ENCODE measurements at regions not wholly inside any gene's neighbourhood (a gene's known extent, or its start where the extent isn't known, plus 50 kb on each side); places are given as distances from the start of the nearest gene placed in this dataset.

DNA sequence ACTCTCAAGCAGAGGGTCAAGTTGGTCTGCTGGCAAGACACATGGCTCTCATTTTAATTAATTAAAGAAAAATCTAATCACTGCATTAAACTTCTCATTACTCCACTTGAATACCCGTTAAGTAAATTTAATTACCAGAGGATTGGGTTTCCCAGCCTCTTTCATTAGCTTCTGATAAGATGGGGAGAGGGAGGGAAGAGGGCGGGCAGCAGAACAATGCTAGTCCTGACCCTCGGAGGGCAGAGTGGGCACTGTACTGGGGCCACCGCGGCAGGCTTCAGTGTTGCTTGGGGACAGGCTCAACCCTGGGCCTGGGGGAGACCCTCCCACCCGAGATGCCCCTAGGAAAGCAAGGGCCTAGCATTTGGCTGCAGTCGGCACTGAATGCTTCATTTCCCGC is 55.6 kb upstream of the LINGO1 start:
- ChIA-PET POLR2A (no interaction called here), CTCF (no interaction called here)
- TF ChIP-seq TARDBP (IDR thresholded peaks at IDR 0.05) (no peak), NFRKB (IDR thresholded peaks at IDR 0.05) (no peak), BHLHE40 (IDR thresholded peaks at IDR 0.05; ENCODE audit: borderline replicate concordance) (no peak), SUZ12 (IDR thresholded peaks at IDR 0.05) (no peak), FOXA1 (IDR thresholded peaks at IDR 0.05) (no peak), CTBP1 (IDR thresholded peaks at IDR 0.05; ENCODE audit: borderline replicate concordance) (no peak), LEF1 (IDR thresholded peaks at IDR 0.05; ENCODE audit: borderline replicate concordance) (no peak), ELF4 (IDR thresholded peaks at IDR 0.05) (no peak), HDGF (IDR thresholded peaks at IDR 0.05; ENCODE audit: borderline replicate concordance) (no peak), SP1 (IDR thresholded peaks at IDR 0.05) (no peak), ARNT (IDR thresholded peaks at IDR 0.05) (no peak), ZNF384 (IDR thresholded peaks at IDR 0.05) (no peak), L3MBTL2 (conservative IDR thresholded peaks at IDR 0.05) (no peak), FOXK2 (IDR thresholded peaks at IDR 0.05) (no peak), FOXM1 (IDR thresholded peaks at IDR 0.05; ENCODE audit: borderline replicate concordance) (no peak)
- TF ChIP-seq, protein P1, sequence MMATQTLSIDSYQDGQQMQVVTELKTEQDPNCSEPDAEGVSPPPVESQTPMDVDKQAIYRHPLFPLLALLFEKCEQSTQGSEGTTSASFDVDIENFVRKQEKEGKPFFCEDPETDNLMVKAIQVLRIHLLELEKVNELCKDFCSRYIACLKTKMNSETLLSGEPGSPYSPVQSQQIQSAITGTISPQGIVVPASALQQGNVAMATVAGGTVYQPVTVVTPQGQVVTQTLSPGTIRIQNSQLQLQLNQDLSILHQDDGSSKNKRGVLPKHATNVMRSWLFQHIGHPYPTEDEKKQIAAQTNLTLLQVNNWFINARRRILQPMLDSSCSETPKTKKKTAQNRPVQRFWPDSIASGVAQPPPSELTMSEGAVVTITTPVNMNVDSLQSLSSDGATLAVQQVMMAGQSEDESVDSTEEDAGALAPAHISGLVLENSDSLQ (IDR thresholded peaks at IDR 0.05), result no peak
- no peak for DNase-seq (ENCODE audit: extremely low spot score)

GRCh38 chr15:77685082-77685815 is 52.5 kb upstream of the LINGO1 start:
- TF ChIP-seq FOXK2 (IDR thresholded peaks at IDR 0.05) (no peak), SP1 (IDR thresholded peaks at IDR 0.05) (no peak), BHLHE40 (IDR thresholded peaks at IDR 0.05; ENCODE audit: borderline replicate concordance) (no peak), ARNT (IDR thresholded peaks at IDR 0.05) (no peak), CTBP1 (IDR thresholded peaks at IDR 0.05; ENCODE audit: borderline replicate concordance) (no peak), FOXM1 (IDR thresholded peaks at IDR 0.05; ENCODE audit: borderline replicate concordance) (no peak), FOXA1 (IDR thresholded peaks at IDR 0.05) (no peak), HDGF (IDR thresholded peaks at IDR 0.05; ENCODE audit: borderline replicate concordance) (no peak), TARDBP (IDR thresholded peaks at IDR 0.05) (no peak), LEF1 (IDR thresholded peaks at IDR 0.05; ENCODE audit: borderline replicate concordance) (no peak), ELF4 (IDR thresholded peaks at IDR 0.05) (no peak), SUZ12 (IDR thresholded peaks at IDR 0.05) (no peak), L3MBTL2 (conservative IDR thresholded peaks at IDR 0.05) (no peak), ZNF384 (IDR thresholded peaks at IDR 0.05) (no peak)
- ChIA-PET CTCF (no interaction called here), POLR2A (no interaction called here)
- DNase-seq (ENCODE audit: extremely low spot score), result no peak

DNA sequence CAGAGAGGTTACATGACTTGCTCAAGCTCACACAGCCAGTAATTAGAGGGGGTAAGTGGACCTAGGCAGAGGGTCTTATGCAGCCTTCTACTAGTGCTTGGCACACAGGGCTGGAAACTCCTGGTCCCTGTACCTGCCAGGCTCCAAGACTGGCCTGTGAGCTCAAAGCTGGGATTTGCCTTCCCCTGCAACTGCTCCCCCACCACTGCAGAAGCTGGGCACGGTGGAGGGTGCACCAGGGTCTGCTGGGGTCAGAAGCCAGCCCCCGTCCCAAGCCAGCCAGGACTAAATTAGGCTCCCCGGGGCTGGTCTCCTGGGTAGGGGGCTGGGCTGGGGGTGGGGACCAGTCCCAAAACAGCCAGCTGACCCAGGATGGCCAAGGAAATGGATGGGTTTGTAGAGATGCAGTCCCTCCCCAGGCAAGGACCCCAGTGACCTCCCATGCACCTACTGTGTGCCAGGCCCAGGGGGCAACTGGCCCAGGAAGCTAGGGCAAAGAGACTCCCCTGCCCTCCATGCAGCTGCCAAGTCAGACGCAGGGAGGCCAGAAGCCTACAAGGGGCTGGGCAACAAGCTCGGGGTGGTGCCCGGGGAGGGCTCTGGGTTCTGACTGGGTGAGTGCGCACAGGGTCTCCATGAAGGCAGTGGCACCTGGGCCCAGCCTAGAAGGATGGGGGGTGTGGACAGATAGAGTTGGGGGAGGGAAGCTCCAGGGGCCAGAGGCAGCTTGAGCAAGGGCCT is 51.8 kb upstream of the LINGO1 start:
- DNase-seq (ENCODE audit: extremely low spot score), result no peak
- ChIA-PET CTCF (no interaction called here), POLR2A (no interaction called here)
- TF ChIP-seq HDGF (IDR thresholded peaks at IDR 0.05; ENCODE audit: borderline replicate concordance) (no peak), SUZ12 (IDR thresholded peaks at IDR 0.05) (no peak)

DNA sequence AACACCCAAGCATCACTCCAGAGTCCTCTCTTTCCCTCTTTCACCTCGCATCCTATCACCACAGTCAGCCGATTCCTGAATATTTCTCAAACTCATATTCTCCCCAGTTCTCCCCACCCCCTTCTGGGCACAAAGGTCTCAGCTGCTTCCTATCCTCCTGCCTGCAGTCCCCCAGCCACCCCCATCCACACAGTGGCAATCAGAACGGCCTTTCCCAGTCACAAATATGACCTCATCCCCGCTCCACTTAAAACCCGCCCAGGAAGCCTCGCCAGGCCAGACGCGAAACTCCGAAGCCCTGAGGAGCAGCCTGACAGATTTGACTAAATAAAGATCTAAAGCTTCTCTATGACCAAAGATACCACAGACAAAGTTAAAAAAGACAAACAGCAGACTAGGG is 49.9 kb upstream of the LINGO1 start:
- POLR2A ChIA-PET, result no interaction called here
- CTCF ChIA-PET, result interaction anchor here (0.6 kb wide), 2 partner anchors 52 to 160 kb away, joined by 3 read pairs; no protein-coding TSS in a partner anchor
- TF ChIP-seq BHLHE40 (IDR thresholded peaks at IDR 0.05; ENCODE audit: borderline replicate concordance) (no peak), L3MBTL2 (conservative IDR thresholded peaks at IDR 0.05) (no peak), HDGF (IDR thresholded peaks at IDR 0.05; ENCODE audit: borderline replicate concordance) (no peak), ZNF384 (IDR thresholded peaks at IDR 0.05) (no peak), FOXK2 (IDR thresholded peaks at IDR 0.05) (no peak), SP1 (IDR thresholded peaks at IDR 0.05) (no peak), ELF4 (IDR thresholded peaks at IDR 0.05) (no peak), FOXA1 (IDR thresholded peaks at IDR 0.05) (no peak), FOXM1 (IDR thresholded peaks at IDR 0.05; ENCODE audit: borderline replicate concordance) (no peak), TARDBP (IDR thresholded peaks at IDR 0.05) (no peak), NFRKB (IDR thresholded peaks at IDR 0.05) (no peak), LEF1 (IDR thresholded peaks at IDR 0.05; ENCODE audit: borderline replicate concordance) (no peak), CTBP1 (IDR thresholded peaks at IDR 0.05; ENCODE audit: borderline replicate concordance) (no peak), ARNT (IDR thresholded peaks at IDR 0.05) (no peak), SUZ12 (IDR thresholded peaks at IDR 0.05) (no peak)
- TF ChIP-seq, protein P1 (IDR thresholded peaks at IDR 0.05), result no peak
- peak; percentile 27 for DNase-seq (ENCODE audit: extremely low spot score)

All from HEK293T (cell line).